ENCODE measurements at regions not wholly inside any gene's neighbourhood (a gene's known extent, or its start where the extent isn't known, plus 50 kb on each side); places are given as distances from the start of the nearest gene placed in this dataset.
A peak's percentile ranks its signal among the peaks of the same experiment; 100 is the strongest.

- POLR2A ChIA-PET = interaction anchor here (1.2 kb wide), 1 partner anchor 190 kb away, joined by 3 read pairs; no protein-coding TSS in a partner anchor
Observed at GRCh38 chrX:39819921-39820849, 277.6 kb downstream of the BCOR start.

GRCh38 chrX:39820938-39821708, 276.6 kb downstream of the BCOR start:
- TF ChIP-seq POLR2AphosphoS5 (IDR thresholded peaks at IDR 0.05; ENCODE audit: low read depth, low read length) (no peak), PBX3 (IDR thresholded peaks at IDR 0.05) (no peak), EZH2phosphoT487 (IDR thresholded peaks at IDR 0.05; ENCODE audit: borderline replicate concordance, low read depth) (no peak), CHD2 (IDR thresholded peaks at IDR 0.05; ENCODE audit: low read length, partially characterized antibody) (no peak), GABPA (IDR thresholded peaks at IDR 0.05; ENCODE audit: low read depth) (no peak), RCOR1 (IDR thresholded peaks at IDR 0.05; ENCODE audit: low read length) (no peak), FOXM1 (IDR thresholded peaks at IDR 0.05; ENCODE audit: low read depth) (no peak)
- H3K79me2 ChIP-seq (ENCODE audit: insufficient read depth) = no peaks in the 10 kb centered on the region

More at GRCh38 chrX:39819921-39820849, 277.6 kb downstream of the BCOR start:
- CTCF ChIA-PET = no interaction called here
- no peaks in the 10 kb centered on the region for H4K20me1 ChIP-seq (ENCODE audit: insufficient read depth)
- H3K9ac ChIP-seq = no peak overlapping the region
- H3K9me2 ChIP-seq = no peaks in the 10 kb centered on the region
- no peaks in the 10 kb centered on the region for H3K79me2 ChIP-seq (ENCODE audit: insufficient read depth)
- peak overlapping the region; percentile 65; the same call in 1 of the 2 replicates for H3K4me2 ChIP-seq
- no peak overlapping the region for H2AFZ ChIP-seq (ENCODE audit: low read depth)
- H3K9me3 ChIP-seq = no peaks in the 10 kb centered on the region
- H3K36me3 ChIP-seq (replicated peaks in 1 of 2; ENCODE audit: control insufficient read depth in 1 of 2, insufficient read depth in 2 of 2, low read length in 1 of 2) = no peaks in the 10 kb centered on the region
- WGBS (ENCODE audit: low lambda C conversion rate) = 47% methylated on average over 15 of the region's 34 CpGs
- TF ChIP-seq GATA2 (CRISPR knock-in tag; IDR thresholded peaks at IDR 0.05) = peak; percentile 54; the same call in 1 of the 2 replicates
- TF ChIP-seq NRF1 (IDR thresholded peaks at IDR 0.05; ENCODE audit: low read depth, low read length) = no peak
- peaks cover 0 to 46% of the 10 kb centered on the region in 2 experiments; a peak in 1 of 4 replicates for H3K4me1 ChIP-seq (ENCODE audit: control insufficient read depth in 1 of 2, insufficient read depth in 2 of 2, low read depth in 1 of 2, low read length in 1 of 2)
- peaks cover 5% of the 10 kb centered on the region for H3K27me3 ChIP-seq (ENCODE audit: insufficient read depth)
- no peak overlapping the region for H3K4me3 ChIP-seq (ENCODE audit: low read depth in 2 of 2, low read length in 1 of 2)
- no peaks in the 10 kb centered on the region for H3F3A ChIP-seq (replicated peaks; ENCODE audit: insufficient read depth)
- peak overlapping the region in 1 of 2 experiments; percentile 80; a peak in 2 of 4 replicates for H3K27ac ChIP-seq (ENCODE audit: low read depth in 2 of 2, low read length in 1 of 2)
- DNase-seq = peak; percentile 72

More at GRCh38 chrX:39820938-39821708, 276.6 kb downstream of the BCOR start:
- Histone ChIP-seq H3K4me2 (peak overlapping the region; percentile 65; the same call in 1 of the 2 replicates), H2AFZ (ENCODE audit: low read depth) (no peak overlapping the region), H3K9me2 (no peaks in the 10 kb centered on the region), H3K4me3 (ENCODE audit: low read depth in 2 of 2, low read length in 1 of 2) (peak overlapping the region in 1 of 2 experiments; percentile 39; a peak in 3 of 4 replicates), H3K4me1 (ENCODE audit: control insufficient read depth in 1 of 2, insufficient read depth in 2 of 2, low read depth in 1 of 2, low read length in 1 of 2) (peaks cover 0 to 37% of the 10 kb centered on the region in 2 experiments; a peak in 1 of 4 replicates), H3K9ac (no peak overlapping the region), H3K27ac (ENCODE audit: low read depth in 2 of 2, low read length in 1 of 2) (peak overlapping the region in 1 of 2 experiments; percentile 80; a peak in 2 of 4 replicates), H3K9me3 (no peaks in the 10 kb centered on the region), H3K36me3 (replicated peaks in 1 of 2; ENCODE audit: control insufficient read depth in 1 of 2, insufficient read depth in 2 of 2, low read length in 1 of 2) (no peaks in the 10 kb centered on the region), H4K20me1 (ENCODE audit: insufficient read depth) (no peaks in the 10 kb centered on the region), H3F3A (replicated peaks; ENCODE audit: insufficient read depth) (no peaks in the 10 kb centered on the region), H3K27me3 (ENCODE audit: insufficient read depth) (no peaks in the 10 kb centered on the region; the same call in none of the 2 replicates)
- 12% methylated on average over 26 of the region's 98 CpGs for WGBS (ENCODE audit: low lambda C conversion rate)
- POLR2A ChIA-PET = interaction anchor here (1.2 kb wide), 1 partner anchor 189 kb away, joined by 3 read pairs; no protein-coding TSS in a partner anchor
- CTCF ChIA-PET = no interaction called here
- DNase-seq = peak; percentile 86
